ENCODE measurements at regions not wholly inside any gene's neighbourhood (a gene's known extent, or its start where the extent isn't known, plus 50 kb on each side); places are given as distances from the start of the nearest gene placed in this dataset.

DNA sequence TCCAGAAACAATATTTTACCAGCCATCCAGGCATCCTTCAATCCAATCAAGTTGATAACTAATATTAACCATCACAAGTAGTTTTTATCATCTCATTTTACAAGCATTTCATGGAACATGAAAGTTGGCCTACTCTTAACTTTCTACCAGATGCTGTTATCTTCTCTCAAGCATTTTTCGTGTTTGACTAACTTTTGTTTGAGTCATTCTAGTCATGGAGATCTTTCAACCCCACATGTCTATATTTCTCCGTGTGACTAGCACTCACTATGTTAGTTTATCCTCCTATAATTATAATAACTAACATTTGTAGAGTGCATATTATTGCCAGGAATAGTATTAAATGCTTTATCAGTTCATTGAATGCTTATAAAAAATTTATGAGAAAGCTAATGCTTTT, 307.0 kb upstream of the CWC22 start:
- no CpG with 5 or more reads among the region's 2 CpGs for WGBS (ENCODE audit: extremely low coverage, insufficient read length, low lambda C conversion rate)
- peaks cover 7 to 10% of the 10 kb centered on the region in 2 experiments for H3K4me1 Mint-ChIP-seq

More for the DNA sequence above, 307.0 kb upstream of the CWC22 start:
- Histone ChIP-seq H4K5ac (ENCODE audit: insufficient read length, low read depth, low read length) (no peak overlapping the region), H4K20me1 (ENCODE audit: control insufficient read depth, insufficient read depth, insufficient read length) (no peaks in the 10 kb centered on the region), H3K4ac (ENCODE audit: low read depth, low read length) (no peak overlapping the region), H3K27ac (ENCODE audit: insufficient read length, low read depth, low read length) (no peak overlapping the region), H3K27me3 (ENCODE audit: insufficient read depth, low read length) (no peaks in the 10 kb centered on the region), H3K4me1 (ENCODE audit: insufficient read depth, low read length) (no peaks in the 10 kb centered on the region), H3T11ph (ENCODE audit: low read length) (no peak overlapping the region), H3K18ac (ENCODE audit: insufficient read length, low read depth, low read length) (no peak overlapping the region), H3K23me2 (ENCODE audit: insufficient read length, low read depth, low read length, poor library complexity, severe bottlenecking) (no peaks in the 10 kb centered on the region), H4K91ac (ENCODE audit: insufficient read length, low read depth, low read length) (no peak overlapping the region), H3K4me2 (ENCODE audit: insufficient read depth, insufficient read length, low read length) (no peak overlapping the region), H2BK12ac (ENCODE audit: insufficient read length, low read depth, low read length) (no peak overlapping the region), H3K79me2 (ENCODE audit: insufficient read depth, low read length) (no peaks in the 10 kb centered on the region), H3K23ac (ENCODE audit: insufficient read length, low read depth, low read length) (no peak overlapping the region), H2BK20ac (ENCODE audit: low read depth, low read length, poor library complexity, severe bottlenecking) (no peak overlapping the region), H2BK120ac (ENCODE audit: low read depth, low read length, poor library complexity, severe bottlenecking) (no peak overlapping the region), H4K8ac (replicated peaks; ENCODE audit: insufficient read length, low read depth, low read length) (no peak overlapping the region), H3K79me1 (ENCODE audit: insufficient read depth, low read depth, low read length, poor library complexity, severe bottlenecking) (no peaks in the 10 kb centered on the region), H2BK15ac (ENCODE audit: low read depth, low read length) (no peak overlapping the region), H3K9ac (ENCODE audit: extremely low read depth, insufficient read length, low read length) (no peak overlapping the region), H3K9me3 (ENCODE audit: control insufficient read depth, low read depth, low read length) (no peaks in the 10 kb centered on the region), H2AK5ac (ENCODE audit: insufficient read length, low read length) (no peak overlapping the region), H3K56ac (ENCODE audit: insufficient read length, low read depth, low read length) (no peak overlapping the region), H2AFZ (ENCODE audit: low read length) (no peak overlapping the region), H2BK5ac (ENCODE audit: insufficient read length, low read length) (no peak overlapping the region), H3K14ac (ENCODE audit: insufficient read depth, low read length) (no peak overlapping the region)
- Mint-ChIP-seq H3K9me3 (peaks cover 3 to 7% of the 10 kb centered on the region in 2 experiments; a peak in 3 of 5 replicates), H3K36me3 (ENCODE audit: insufficient read depth in 1 of 3, low read depth in 3 of 3) (peaks cover 0 to 17% (median 4%) of the 10 kb centered on the region in 3 experiments; a peak in 4 of 7 replicates), H3K4me3 (no peak overlapping the region), H3K27ac (peak overlapping the region in 1 of 3 experiments; percentile 83; a peak in 2 of 7 replicates), H3K27me3 (ENCODE audit: low read depth) (no peaks in the 10 kb centered on the region)
- no peak for DNase-seq
- TF ChIP-seq, protein P1, sequence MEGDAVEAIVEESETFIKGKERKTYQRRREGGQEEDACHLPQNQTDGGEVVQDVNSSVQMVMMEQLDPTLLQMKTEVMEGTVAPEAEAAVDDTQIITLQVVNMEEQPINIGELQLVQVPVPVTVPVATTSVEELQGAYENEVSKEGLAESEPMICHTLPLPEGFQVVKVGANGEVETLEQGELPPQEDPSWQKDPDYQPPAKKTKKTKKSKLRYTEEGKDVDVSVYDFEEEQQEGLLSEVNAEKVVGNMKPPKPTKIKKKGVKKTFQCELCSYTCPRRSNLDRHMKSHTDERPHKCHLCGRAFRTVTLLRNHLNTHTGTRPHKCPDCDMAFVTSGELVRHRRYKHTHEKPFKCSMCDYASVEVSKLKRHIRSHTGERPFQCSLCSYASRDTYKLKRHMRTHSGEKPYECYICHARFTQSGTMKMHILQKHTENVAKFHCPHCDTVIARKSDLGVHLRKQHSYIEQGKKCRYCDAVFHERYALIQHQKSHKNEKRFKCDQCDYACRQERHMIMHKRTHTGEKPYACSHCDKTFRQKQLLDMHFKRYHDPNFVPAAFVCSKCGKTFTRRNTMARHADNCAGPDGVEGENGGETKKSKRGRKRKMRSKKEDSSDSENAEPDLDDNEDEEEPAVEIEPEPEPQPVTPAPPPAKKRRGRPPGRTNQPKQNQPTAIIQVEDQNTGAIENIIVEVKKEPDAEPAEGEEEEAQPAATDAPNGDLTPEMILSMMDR (conservative IDR thresholded peaks at IDR 0.05) = no peak

All from H9 (cell line).